K562 (cell line): ENCODE measurements at regions not wholly inside any gene's neighbourhood (a gene's known extent, or its start where the extent isn't known, plus 50 kb on each side); places are given as distances from the start of the nearest gene placed in this dataset.

Experiments
- ATAC-seq: fragments of 200-7000 bp; cut with Tn5 transposase; 3 replicates; pipeline ENCODE4 v1.9.1; 2020; ENCODE audit warnings: moderate library complexity
- BruUV-seq: library from RNA; stranded (reverse); fragments of 400-500 nt; replicated peaks from 2 replicates; lab custom pipeline; 2021; lab: Mats Ljungman, UMichigan
- CTCF ChIA-PET: fragments of 300-600 bp; formaldehyde crosslinking; extraction: SDS; loops from one replicate; lab custom pipeline; 2021; ENCODE audit warnings: low intra/inter-chr PET ratio; lab: Yijun Ruan, JAX
- POLR2A ChIA-PET: fragments of 300-600, 350-650 bp; sonication (Branson Sonifier 250); formaldehyde crosslinking; extraction: SDS; loops from one replicate; lab custom pipeline; 2021; ENCODE audit warnings: antibody characterized with exemption, inconsistent platforms; lab: Yijun Ruan, JAX
- DNase-seq, 4 experiments: peaks; one replicate each; pipeline versions ENCODE4 v3.0.0 to v3.0.0-alpha.2; 2011 to 2018; ENCODE audit warnings: low spot score in 3 of 4, mixed read lengths in 3 of 4; ENCODE audit errors: extremely low read depth in 1 of 4
- FAIRE-seq: peaks from 2 replicates; lab custom pipeline; 2011; peaks lifted over from hg19 to GRCh38; lab: Jason Lieb, UNC
- H2AFZ ChIP-seq: 2 replicates; pipeline ENCODE4 v1.6.0; 2011; ENCODE audit warnings: low read depth, low read length, control low read depth, inconsistent platforms
- H3K27ac ChIP-seq: fragments of 200-600 bp; 3 replicates; pipeline ENCODE4 v1.8.0; 2011; ENCODE audit warnings: low read depth, mild to moderate bottlenecking, control low read depth, inconsistent platforms, low read length, moderate library complexity, mixed read lengths; ENCODE audit errors: extremely low read depth
- H3K27me3 ChIP-seq, 2 experiments: fragments of 300-600 bp in 1 of 2; 2 replicates in 1 of 2; 3 replicates in 1 of 2; pipeline versions ENCODE4 v1.6.0 to v1.8.0; 2011; ENCODE audit warnings: inconsistent platforms in 2 of 2, low read length in 2 of 2, mild to moderate bottlenecking in 1 of 2, mixed read lengths in 1 of 2, moderate library complexity in 1 of 2; ENCODE audit not compliant: control insufficient read depth in 2 of 2, insufficient read depth in 2 of 2
- H3K36me3 ChIP-seq: fragments of 300-600 bp; 3 replicates; pipeline ENCODE4 v1.8.0; 2011; ENCODE audit warnings: mild to moderate bottlenecking, low read length, inconsistent platforms; ENCODE audit not compliant: control insufficient read depth, insufficient read depth
- H3K4me1 ChIP-seq, 2 experiments: fragments of 200-600 bp in 1 of 2; replicated peaks in 1 of 2; 2 replicates in 1 of 2; 3 replicates in 1 of 2; pipeline versions ENCODE4 v1.5.1 to v1.8.0; 2011; ENCODE audit warnings: inconsistent platforms in 2 of 2, low read length in 2 of 2, mild to moderate bottlenecking in 1 of 2, mixed read lengths in 1 of 2, moderate library complexity in 1 of 2; ENCODE audit not compliant: control insufficient read depth in 2 of 2, insufficient read depth in 2 of 2
- H3K4me2 ChIP-seq: 2 replicates; pipeline ENCODE4 v1.6.1; 2011; ENCODE audit warnings: low read length, control low read depth, inconsistent platforms, mixed read lengths; ENCODE audit not compliant: insufficient read depth
- H3K4me3 ChIP-seq: fragments of 200-600 bp; sonication (generic), shearing (Covaris generic); 2 replicates; pipeline ENCODE4 v1.5.1; 2016; ENCODE audit warnings: control low read depth, inconsistent platforms
- H3K79me2 ChIP-seq: fragments of 200-600 bp; 3 replicates; pipeline ENCODE4 v1.8.0; 2011; ENCODE audit warnings: low read length, inconsistent platforms; ENCODE audit not compliant: control insufficient read depth, insufficient read depth
- H3K9ac ChIP-seq, 2 experiments: 2 replicates each; pipeline versions ENCODE4 v1.6.0 to v1.6.1; 2011; ENCODE audit warnings: low read depth in 2 of 2, low read length in 2 of 2, control low read depth in 1 of 2, inconsistent platforms in 1 of 2, mild to moderate bottlenecking in 1 of 2, mixed read lengths in 1 of 2; ENCODE audit not compliant: insufficient read depth in 1 of 2
- H3K9me1 ChIP-seq: one replicate; pipeline ENCODE4 v1.6.0; 2011; ENCODE audit warnings: inconsistent platforms, mild to moderate bottlenecking, low read length, moderate library complexity; ENCODE audit not compliant: control insufficient read depth, insufficient read depth
- H3K9me3 ChIP-seq: replicated peaks from 2 replicates; pipeline ENCODE4 v1.5.1; 2011; ENCODE audit warnings: low read depth, low read length, inconsistent platforms; ENCODE audit not compliant: control insufficient read depth, insufficient read depth
- H4K20me1 ChIP-seq: replicated peaks from 2 replicates; pipeline ENCODE4 v1.6.1; 2011; ENCODE audit warnings: low read length, inconsistent platforms, mixed read lengths; ENCODE audit not compliant: control insufficient read depth, insufficient read depth
- CEBPG ChIP-seq, 3 experiments: fragments of 200-800 bp in 1 of 3; sonication (Bioruptor generic) in 1 of 3; sonication (generic) in 1 of 3; formaldehyde crosslinking in 1 of 3; IDR thresholded peaks in 2 of 3; conservative IDR thresholded peaks in 1 of 3; 2 replicates each; pipeline versions ENCODE4 v1.6.1 to v1.8.0; 2016 to 2022; ENCODE audit warnings: missing compliant biosample characterization in 2 of 3, missing genetic modification characterization in 2 of 3, mild to moderate bottlenecking in 1 of 3, missing genetic modification reagents in 1 of 3
- GATAD2A ChIP-seq: fragments of 450-650 bp; IDR thresholded peaks from 2 replicates; pipeline ENCODE4 v1.6.1; 2017
- KLF10 ChIP-seq: fragments of 250-450 bp; sonication (Bioruptor Pico); IDR thresholded peaks from 2 replicates; pipeline ENCODE4 v1.6.1; 2021; ENCODE audit warnings: matching md5 sums
- MEIS2 ChIP-seq: fragments of 450-650 bp; IDR thresholded peaks from 2 replicates; pipeline ENCODE4 v1.6.1; 2014; ENCODE audit warnings: mild to moderate bottlenecking; ENCODE audit not compliant: partially characterized antibody
- WGBS: fragments of 100-300 bp; shearing (Covaris generic); methylation state at CpG from one replicate; pipeline ENCODE4 v1.1.6; 2016; ENCODE audit warnings: low coverage, mixed read lengths; ENCODE audit not compliant: insufficient coverage; ENCODE audit errors: missing lambda C conversion rate; 5-methylcytosine and 5-hydroxymethylcytosine counted together
- in situ Hi-C: fragments of 300-500 bp; cut with MboI; formaldehyde crosslinking; loops from 4 replicates; pipeline ENCODE4 v1.15.0; 2018; ENCODE audit warnings: inconsistent platforms, mixed read lengths
- intact Hi-C: fragments of 100-400 bp; cut with micrococcal nuclease; formaldehyde crosslinking; loops from 2 replicates; pipeline ENCODE4 v1.14.2; 2022
- TF ChIP-seq, protein P1 (sequence below): IDR thresholded peaks from 2 replicates; pipeline ENCODE4 v1.6.1; 2011; ENCODE audit not compliant: insufficient read length; ENCODE audit errors: extremely low read depth

DNA sequence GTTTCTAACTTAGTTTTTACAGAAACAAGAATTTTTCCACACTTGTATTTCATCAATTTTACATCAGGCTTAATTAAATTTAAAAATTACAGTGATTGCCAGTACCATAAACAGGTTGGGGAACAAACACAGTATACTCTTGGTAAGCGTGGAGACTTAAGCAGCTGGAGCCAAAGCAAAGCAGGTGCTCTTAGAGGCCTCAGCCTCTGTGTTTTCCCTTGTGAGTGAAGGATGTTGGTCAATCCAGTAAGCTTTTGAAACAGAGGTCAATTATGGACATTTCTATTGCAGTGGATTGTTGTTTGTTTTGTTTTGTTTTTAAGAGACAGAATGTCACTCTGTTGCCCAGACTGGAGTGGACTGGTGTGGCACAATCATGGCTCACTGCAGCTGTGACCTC is 100.6 kb upstream of the CELF2 start:
- Histone ChIP-seq H3K9ac (no peak overlapping the region), H4K20me1 (no peaks in the 10 kb centered on the region), H3K4me3 (no peak overlapping the region), H3K9me3 (no peaks in the 10 kb centered on the region), H3K27ac (no peak overlapping the region), H3K4me2 (no peak overlapping the region)
- DNase-seq, result no peak
- ChIA-PET POLR2A (no interaction called here), CTCF (no interaction called here)
- TF ChIP-seq KLF10 (CRISPR knock-in tag), result no peak
- no peak for TF ChIP-seq GATAD2A
- TF ChIP-seq, all 486 proteins: peak for 0
- ATAC-seq (no peak), FAIRE-seq (no peak)
- in situ Hi-C loops (loop anchor here (25.0 kb wide), 1 partner anchor 845 kb away; no protein-coding TSS in a partner anchor), intact Hi-C loops (no loop called here)
- H3K27me3 ChIP-seq, result peaks cover under 1 to 11% of the 10 kb centered on the region in 2 experiments; a peak in 2 of 5 replicates
- no TSS peak for BruUV-seq
- WGBS, result 0% methylated on average over 1 of the region's 1 CpG
- no peaks in the 10 kb centered on the region for H3K9me1 ChIP-seq
- no peaks in the 10 kb centered on the region for H3K36me3 ChIP-seq
- no peak overlapping the region for H2AFZ ChIP-seq
- H3K79me2 ChIP-seq, result no peaks in the 10 kb centered on the region
- H3K4me1 ChIP-seq, result no peaks in the 10 kb centered on the region

- no peaks in the 10 kb centered on the region for H3K36me3 ChIP-seq
- H3K9me1 ChIP-seq, result no peaks in the 10 kb centered on the region
- no peaks in the 10 kb centered on the region for H3K4me1 ChIP-seq
- H3K9me3 ChIP-seq, result no peaks in the 10 kb centered on the region
- FAIRE-seq, result no peak
- WGBS, result 1% methylated on average over 5 of the region's 5 CpGs
- no peak overlapping the region for H3K9ac ChIP-seq
- TF ChIP-seq CEBPG (CRISPR knock-in tag; IDR thresholded peaks at IDR 0.05) (no peak), CEBPG (tag; conservative IDR thresholded peaks at IDR 0.05 in 1 of 2, IDR thresholded peaks at IDR 0.05 in 1 of 2) (peak in 1 of 2 experiments; percentile 57; a peak in 1 of 4 replicates), MEIS2 (peak; percentile 41)
- TF ChIP-seq, protein P1, sequence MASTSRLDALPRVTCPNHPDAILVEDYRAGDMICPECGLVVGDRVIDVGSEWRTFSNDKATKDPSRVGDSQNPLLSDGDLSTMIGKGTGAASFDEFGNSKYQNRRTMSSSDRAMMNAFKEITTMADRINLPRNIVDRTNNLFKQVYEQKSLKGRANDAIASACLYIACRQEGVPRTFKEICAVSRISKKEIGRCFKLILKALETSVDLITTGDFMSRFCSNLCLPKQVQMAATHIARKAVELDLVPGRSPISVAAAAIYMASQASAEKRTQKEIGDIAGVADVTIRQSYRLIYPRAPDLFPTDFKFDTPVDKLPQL, result no peak
- ChIA-PET CTCF (no interaction called here), POLR2A (interaction anchor here (1.3 kb wide), 1 partner anchor 16 kb away, joined by 3 read pairs; no protein-coding TSS in a partner anchor)
- H3K27me3 ChIP-seq, result peaks cover 8 to 12% of the 10 kb centered on the region in 2 experiments; a peak in 3 of 5 replicates
- no peak overlapping the region for H3K27ac ChIP-seq
- intact Hi-C loops (no loop called here), in situ Hi-C loops (loop anchor here (25.0 kb wide), 1 partner anchor 842 kb away; no protein-coding TSS in a partner anchor)
- BruUV-seq, result no TSS peak
- no peaks in the 10 kb centered on the region for H3K79me2 ChIP-seq
- H4K20me1 ChIP-seq, result no peaks in the 10 kb centered on the region
- H3K4me2 ChIP-seq, result no peak overlapping the region
- ATAC-seq, result no peak
- H3K4me3 ChIP-seq, result no peak overlapping the region
- H2AFZ ChIP-seq, result no peak overlapping the region
- no peak for DNase-seq
Measured at GRCh38 chr10:10919976-10920375, 97.7 kb upstream of the CELF2 start.
